Central memory CD4-positive, alpha-beta T cell (primary cell): ENCODE measurements at regions not wholly inside any gene's neighbourhood (a gene's known extent, or its start where the extent isn't known, plus 50 kb on each side); places are given as distances from the start of the nearest gene placed in this dataset.
"Not testable (repeated sequence)": the region's sequence is repeated elsewhere in the genome, so short reads cannot be mapped to it uniquely, and the experiment has no call there.

Source experiments
- DNase-seq: peaks from one replicate; pipeline ENCODE4 v3.0.0; 2022

GRCh38 chr6:141562851-141563763 lies 569.6 kb upstream of the GJE1 start:
- DNase-seq, result peak; percentile 64

GRCh38 chr6:141562186-141562811 lies 570.4 kb upstream of the GJE1 start:
- DNase-seq, result no peak

- DNase-seq, result no peak
Observed at GRCh38 chr6:141561154-141561553, 571.6 kb upstream of the GJE1 start.

GRCh38 chr6:141552463-141552862 lies 580.3 kb upstream of the GJE1 start:
- no peak for DNase-seq

GRCh38 chr6:141552031-141552430 lies 580.7 kb upstream of the GJE1 start:
- no peak for DNase-seq

- no peak for DNase-seq
Observed at GRCh38 chr6:141551318-141551717, 581.4 kb upstream of the GJE1 start.

- no peak for DNase-seq
Observed at GRCh38 chr6:141550471-141550870, 582.3 kb upstream of the GJE1 start.

- no peak for DNase-seq
Observed at GRCh38 chr6:141548966-141549365, 583.8 kb upstream of the GJE1 start.

GRCh38 chr6:141541581-141542324 lies 591.0 kb upstream of the GJE1 start:
- no peak for DNase-seq

- DNase-seq, result no peak
Observed at GRCh38 chr6:141540207-141540606, 592.5 kb upstream of the GJE1 start.

GRCh38 chr6:141539617-141540016 lies 593.1 kb upstream of the GJE1 start:
- no peak for DNase-seq

- no peak for DNase-seq
Observed at GRCh38 chr6:141532211-141532610, 600.5 kb upstream of the GJE1 start.

- no peak for DNase-seq
Observed at GRCh38 chr6:141531040-141531439, 601.7 kb upstream of the GJE1 start.

GRCh38 chr6:141528596-141528995 lies 604.1 kb upstream of the GJE1 start:
- no peak for DNase-seq

- DNase-seq, result no peak
Observed at GRCh38 chr6:141526985-141527384, 605.7 kb upstream of the GJE1 start.

GRCh38 chr6:141521440-141521839 lies 611.3 kb upstream of the GJE1 start:
- no peak for DNase-seq

- no peak for DNase-seq
Observed at GRCh38 chr6:141513830-141514229, 618.9 kb upstream of the GJE1 start.

GRCh38 chr6:141510803-141511202 lies 621.9 kb upstream of the GJE1 start:
- no peak for DNase-seq

GRCh38 chr6:141506062-141506461 lies 626.7 kb upstream of the GJE1 start:
- not testable (repeated sequence) for DNase-seq

GRCh38 chr6:141504318-141504717 lies 628.4 kb upstream of the GJE1 start:
- DNase-seq, result not testable (repeated sequence)

GRCh38 chr6:141501616-141502015 lies 631.1 kb upstream of the GJE1 start:
- DNase-seq, result no peak

GRCh38 chr6:141498977-141499376 lies 633.7 kb upstream of the GJE1 start:
- DNase-seq, result no peak

GRCh38 chr6:141492521-141493284 lies 640.0 kb upstream of the GJE1 start:
- no peak for DNase-seq
